Osteoblast (primary cell): ENCODE measurements at regions not wholly inside any gene's neighbourhood (a gene's known extent, or its start where the extent isn't known, plus 50 kb on each side); places are given as distances from the start of the nearest gene placed in this dataset.

Experiments used
- DNase-seq: peaks from one replicate; pipeline ENCODE4 v3.0.0; 2011; ENCODE audit warnings: low spot score, mixed read lengths; ENCODE audit not compliant: insufficient read length; ENCODE audit errors: missing footprints
- H2AFZ ChIP-seq: 2 replicates; pipeline ENCODE4 v1.6.0; 2011; ENCODE audit warnings: mild to moderate bottlenecking, low read length
- H3K27ac ChIP-seq: 2 replicates; pipeline ENCODE4 v1.5.1; 2011; ENCODE audit warnings: mild to moderate bottlenecking, low read depth, low read length, moderate library complexity
- H3K27me3 ChIP-seq: 2 replicates; pipeline ENCODE4 v1.6.0; 2012; ENCODE audit warnings: mild to moderate bottlenecking, control low read depth, inconsistent platforms, low read length, moderate library complexity; ENCODE audit not compliant: insufficient read depth
- H3K36me3 ChIP-seq: 2 replicates; pipeline ENCODE4 v1.5.1; 2011; ENCODE audit warnings: mild to moderate bottlenecking, low read length, control low read depth, moderate library complexity; ENCODE audit not compliant: insufficient read depth
- H3K4me1 ChIP-seq: 2 replicates; pipeline ENCODE4 v1.5.1; 2011; ENCODE audit warnings: mild to moderate bottlenecking, low read length, control low read depth, moderate library complexity; ENCODE audit not compliant: insufficient read depth
- H3K4me2 ChIP-seq: 2 replicates; pipeline ENCODE4 v1.6.0; 2011; ENCODE audit warnings: mild to moderate bottlenecking, low read length; ENCODE audit not compliant: insufficient read depth
- H3K4me3 ChIP-seq: fragments of 200-600 bp; sonication (generic); 3 replicates; pipeline ENCODE4 v1.5.1; 2012; ENCODE audit warnings: mild to moderate bottlenecking, low read length, inconsistent platforms; ENCODE audit not compliant: insufficient read depth
- H3K79me2 ChIP-seq: 2 replicates; pipeline ENCODE4 v1.6.0; 2012; ENCODE audit warnings: mild to moderate bottlenecking, low read length, control low read depth, inconsistent platforms; ENCODE audit not compliant: insufficient read depth
- H3K9me3 ChIP-seq: 2 replicates; pipeline ENCODE4 v1.5.1; 2011; ENCODE audit warnings: low read depth, low read length, control low read depth
- H4K20me1 ChIP-seq: 2 replicates; pipeline ENCODE4 v1.6.0; 2012; ENCODE audit warnings: mild to moderate bottlenecking, low read length, control low read depth; ENCODE audit not compliant: insufficient read depth
- TF ChIP-seq, protein P1 (sequence below): IDR thresholded peaks from 2 replicates; pipeline ENCODE4 v1.5.1; 2011; ENCODE audit warnings: mild to moderate bottlenecking, low read depth, low read length, moderate library complexity; ENCODE audit errors: extremely low read depth

DNA sequence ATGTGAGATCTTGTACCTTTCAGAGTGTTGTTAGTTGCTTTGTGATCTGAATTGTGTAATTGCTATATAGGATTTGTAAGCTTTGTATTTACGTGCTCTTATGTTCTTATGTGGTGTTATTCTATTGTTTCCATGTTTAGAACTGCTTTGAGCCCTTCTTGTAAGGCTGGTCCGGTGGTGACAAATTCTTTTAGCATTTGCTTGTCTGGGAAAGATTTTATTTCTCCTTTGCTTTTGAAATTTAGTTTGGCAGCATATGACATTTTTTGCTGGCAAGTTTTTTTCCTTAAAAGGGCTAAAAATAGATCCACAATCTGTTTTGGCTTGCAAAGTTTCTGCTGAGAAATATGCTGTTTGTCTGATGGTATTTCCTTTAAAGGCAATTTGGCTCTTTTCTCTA is 1089.2 kb upstream of the PCDH9 start:
- Histone ChIP-seq H3K27me3 (no peaks in the 10 kb centered on the region), H3K36me3 (no peaks in the 10 kb centered on the region), H3K4me3 (no peak overlapping the region), H4K20me1 (no peaks in the 10 kb centered on the region), H3K79me2 (no peaks in the 10 kb centered on the region), H3K27ac (no peak overlapping the region), H2AFZ (no peak overlapping the region), H3K9me3 (peaks cover 4% of the 10 kb centered on the region), H3K4me2 (no peak overlapping the region), H3K4me1 (no peaks in the 10 kb centered on the region)
- peak; percentile 6 for DNase-seq
- TF ChIP-seq, protein P1, sequence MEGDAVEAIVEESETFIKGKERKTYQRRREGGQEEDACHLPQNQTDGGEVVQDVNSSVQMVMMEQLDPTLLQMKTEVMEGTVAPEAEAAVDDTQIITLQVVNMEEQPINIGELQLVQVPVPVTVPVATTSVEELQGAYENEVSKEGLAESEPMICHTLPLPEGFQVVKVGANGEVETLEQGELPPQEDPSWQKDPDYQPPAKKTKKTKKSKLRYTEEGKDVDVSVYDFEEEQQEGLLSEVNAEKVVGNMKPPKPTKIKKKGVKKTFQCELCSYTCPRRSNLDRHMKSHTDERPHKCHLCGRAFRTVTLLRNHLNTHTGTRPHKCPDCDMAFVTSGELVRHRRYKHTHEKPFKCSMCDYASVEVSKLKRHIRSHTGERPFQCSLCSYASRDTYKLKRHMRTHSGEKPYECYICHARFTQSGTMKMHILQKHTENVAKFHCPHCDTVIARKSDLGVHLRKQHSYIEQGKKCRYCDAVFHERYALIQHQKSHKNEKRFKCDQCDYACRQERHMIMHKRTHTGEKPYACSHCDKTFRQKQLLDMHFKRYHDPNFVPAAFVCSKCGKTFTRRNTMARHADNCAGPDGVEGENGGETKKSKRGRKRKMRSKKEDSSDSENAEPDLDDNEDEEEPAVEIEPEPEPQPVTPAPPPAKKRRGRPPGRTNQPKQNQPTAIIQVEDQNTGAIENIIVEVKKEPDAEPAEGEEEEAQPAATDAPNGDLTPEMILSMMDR, result no peak

DNA sequence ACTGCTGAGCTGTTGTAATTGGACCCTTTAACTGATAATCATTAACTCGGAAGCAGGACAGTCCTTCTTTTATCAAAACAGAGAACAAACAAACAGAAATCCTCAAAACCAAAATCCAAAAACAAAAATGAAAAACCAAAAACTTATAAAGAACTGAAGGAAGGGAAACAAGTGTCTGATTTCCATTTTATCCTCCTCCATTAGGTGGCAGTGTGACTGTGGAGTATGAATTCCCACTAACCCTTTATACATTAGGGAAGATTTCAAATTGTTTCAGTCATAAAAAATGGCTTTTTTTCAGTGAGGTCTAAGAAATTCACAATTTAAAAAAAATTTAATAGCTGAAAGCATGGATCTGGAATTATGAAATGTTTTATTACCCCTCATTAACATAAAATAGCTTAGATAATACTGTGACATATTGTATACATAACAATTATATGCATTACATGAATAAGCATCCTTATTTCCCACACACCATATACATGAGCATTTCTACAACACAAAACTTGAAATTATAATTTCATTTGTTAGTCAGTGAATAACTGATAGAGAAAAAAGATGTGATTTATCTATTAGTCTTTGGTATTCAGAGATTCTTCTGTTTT is 1074.3 kb upstream of the PCDH9 start:
- Histone ChIP-seq H3K36me3 (no peaks in the 10 kb centered on the region), H3K4me1 (no peaks in the 10 kb centered on the region), H3K27ac (no peak overlapping the region), H2AFZ (no peak overlapping the region), H4K20me1 (no peaks in the 10 kb centered on the region), H3K4me3 (no peak overlapping the region), H3K79me2 (no peaks in the 10 kb centered on the region), H3K9me3 (no peaks in the 10 kb centered on the region), H3K27me3 (no peaks in the 10 kb centered on the region), H3K4me2 (no peak overlapping the region)
- no peak for DNase-seq
- TF ChIP-seq, protein P1, result peak; percentile 24

DNA sequence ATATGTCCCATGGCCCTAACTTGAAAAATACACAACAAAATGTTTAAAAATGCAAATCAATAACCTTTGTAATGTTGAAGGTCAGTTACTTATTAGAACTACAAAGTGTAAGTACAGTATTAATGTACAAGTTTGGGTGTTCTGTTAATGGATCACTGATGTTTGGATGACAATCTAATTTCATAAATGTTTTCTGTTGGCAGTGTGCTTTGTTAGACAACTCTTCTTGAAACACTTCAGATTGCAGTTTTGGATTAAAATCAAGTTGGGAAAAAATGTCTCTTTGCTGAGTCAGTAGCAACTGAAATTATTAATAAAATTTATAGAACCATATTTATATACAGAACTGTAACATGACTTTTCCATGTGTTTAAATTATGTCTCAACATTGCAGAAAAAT is 1063.5 kb upstream of the PCDH9 start:
- DNase-seq, result no peak
- H3K36me3 ChIP-seq, result no peaks in the 10 kb centered on the region
- no peaks in the 10 kb centered on the region for H3K4me1 ChIP-seq
- no peak overlapping the region for H3K4me2 ChIP-seq
- no peaks in the 10 kb centered on the region for H3K27me3 ChIP-seq
- H3K4me3 ChIP-seq, result no peak overlapping the region
- no peak overlapping the region for H2AFZ ChIP-seq
- no peaks in the 10 kb centered on the region for H3K79me2 ChIP-seq
- H3K9me3 ChIP-seq, result no peaks in the 10 kb centered on the region
- TF ChIP-seq, protein P1, result no peak
- no peak overlapping the region for H3K27ac ChIP-seq
- no peaks in the 10 kb centered on the region for H4K20me1 ChIP-seq

DNA sequence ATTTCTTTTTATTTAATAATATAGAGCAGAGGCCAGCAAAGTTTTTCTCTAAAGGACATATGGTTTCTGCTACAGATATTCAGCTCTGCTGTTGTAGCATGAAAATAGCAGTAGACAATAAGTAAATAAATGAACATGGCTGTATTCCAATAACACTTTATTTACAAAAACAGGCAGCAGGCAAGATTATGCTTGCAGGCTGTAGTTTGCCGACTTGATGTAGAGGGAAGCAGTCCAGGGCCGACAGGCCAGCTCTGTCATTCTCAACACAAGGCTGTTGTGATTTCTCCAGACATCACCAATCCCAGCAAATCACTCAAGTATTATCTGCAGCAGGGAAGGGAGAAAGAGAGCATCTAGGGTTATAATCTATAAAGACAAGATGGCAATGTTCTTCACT is 1062.5 kb upstream of the PCDH9 start:
- Histone ChIP-seq H3K27ac (no peak overlapping the region), H3K4me3 (no peak overlapping the region), H3K79me2 (no peaks in the 10 kb centered on the region), H3K4me1 (no peaks in the 10 kb centered on the region), H2AFZ (no peak overlapping the region), H3K36me3 (no peaks in the 10 kb centered on the region), H3K9me3 (peaks cover 2% of the 10 kb centered on the region), H4K20me1 (no peaks in the 10 kb centered on the region), H3K4me2 (no peak overlapping the region), H3K27me3 (no peaks in the 10 kb centered on the region)
- DNase-seq, result no peak
- TF ChIP-seq, protein P1, result no peak
